H9 (cell line): ENCODE measurements at regions not wholly inside any gene's neighbourhood (a gene's known extent, or its start where the extent isn't known, plus 50 kb on each side); places are given as distances from the start of the nearest gene placed in this dataset.

Experiments
- DNase-seq: peaks from one replicate; pipeline ENCODE4 v3.0.0-alpha.2; 2017
- H2AFZ ChIP-seq: one replicate; pipeline ENCODE4 v1.6.1; 2013; ENCODE audit warnings: mild to moderate bottlenecking, low read length, control low read depth, moderate library complexity
- H2AK5ac ChIP-seq: 2 replicates; pipeline ENCODE4 v1.6.1; 2013; ENCODE audit warnings: low read length, control low read depth, mixed read lengths; ENCODE audit not compliant: insufficient read length
- H2BK120ac ChIP-seq: one replicate; pipeline ENCODE4 v1.6.1; 2013; ENCODE audit warnings: low read depth, mild to moderate bottlenecking, low read length, control low read depth, inconsistent platforms; ENCODE audit not compliant: poor library complexity, severe bottlenecking
- H2BK12ac ChIP-seq: 2 replicates; pipeline ENCODE4 v1.6.1; 2013; ENCODE audit warnings: low read length, control low read depth, mixed read lengths, low read depth; ENCODE audit not compliant: insufficient read length
- H2BK15ac ChIP-seq: 2 replicates; pipeline ENCODE4 v1.6.1; 2013; ENCODE audit warnings: low read depth, low read length, control low read depth
- H2BK20ac ChIP-seq: one replicate; pipeline ENCODE4 v1.6.1; 2013; ENCODE audit warnings: low read depth, mild to moderate bottlenecking, low read length, control low read depth, inconsistent platforms; ENCODE audit not compliant: poor library complexity, severe bottlenecking
- H2BK5ac ChIP-seq: 2 replicates; pipeline ENCODE4 v1.6.1; 2013; ENCODE audit warnings: low read length, control low read depth, mixed read lengths; ENCODE audit not compliant: insufficient read length
- H3K14ac ChIP-seq: 2 replicates; pipeline ENCODE4 v1.6.1; 2013; ENCODE audit warnings: low read length, control low read depth; ENCODE audit not compliant: insufficient read depth
- H3K18ac ChIP-seq: 2 replicates; pipeline ENCODE4 v1.6.1; 2013; ENCODE audit warnings: low read depth, mild to moderate bottlenecking, mixed read lengths, low read length, control low read depth; ENCODE audit not compliant: insufficient read length
- H3K23ac ChIP-seq: 2 replicates; pipeline ENCODE4 v1.6.1; 2013; ENCODE audit warnings: low read length, control low read depth, mixed read lengths, low read depth; ENCODE audit not compliant: insufficient read length
- H3K23me2 ChIP-seq: 2 replicates; pipeline ENCODE4 v1.6.1; 2013; ENCODE audit warnings: low read depth, mild to moderate bottlenecking, mixed read lengths, low read length, control low read depth; ENCODE audit not compliant: insufficient read length, poor library complexity, severe bottlenecking
- H3K27ac ChIP-seq: 2 replicates; pipeline ENCODE4 v1.5.1; 2013; ENCODE audit warnings: low read length, control low read depth, mixed read lengths, low read depth; ENCODE audit not compliant: insufficient read length
- H3K27me3 ChIP-seq: 2 replicates; pipeline ENCODE4 v1.6.1; 2013; ENCODE audit warnings: low read length, control low read depth, inconsistent platforms; ENCODE audit not compliant: insufficient read depth
- H3K4ac ChIP-seq: 2 replicates; pipeline ENCODE4 v1.6.1; 2013; ENCODE audit warnings: low read depth, mild to moderate bottlenecking, control low read depth, inconsistent platforms, low read length, moderate library complexity
- H3K4me1 ChIP-seq: 2 replicates; pipeline ENCODE4 v1.6.1; 2013; ENCODE audit warnings: low read length, control low read depth, inconsistent platforms; ENCODE audit not compliant: insufficient read depth
- H3K4me2 ChIP-seq: 2 replicates; pipeline ENCODE4 v1.6.1; 2013; ENCODE audit warnings: low read length, control low read depth, mixed read lengths; ENCODE audit not compliant: insufficient read length, insufficient read depth
- H3K56ac ChIP-seq: 2 replicates; pipeline ENCODE4 v1.6.1; 2013; ENCODE audit warnings: low read depth, mild to moderate bottlenecking, mixed read lengths, low read length, control low read depth; ENCODE audit not compliant: insufficient read length
- H3K79me1 ChIP-seq: 2 replicates; pipeline ENCODE4 v1.6.1; 2013; ENCODE audit warnings: low read depth, mild to moderate bottlenecking, moderate library complexity, low read length, control low read depth, inconsistent platforms; ENCODE audit not compliant: insufficient read depth, poor library complexity, severe bottlenecking
- H3K79me2 ChIP-seq: 2 replicates; pipeline ENCODE4 v1.6.1; 2013; ENCODE audit warnings: low read length, control low read depth, inconsistent platforms; ENCODE audit not compliant: insufficient read depth
- H3K9ac ChIP-seq: 2 replicates; pipeline ENCODE4 v1.6.1; 2013; ENCODE audit warnings: low read length, control low read depth, mixed read lengths; ENCODE audit not compliant: insufficient read length; ENCODE audit errors: extremely low read depth
- H3K9me3 ChIP-seq: one replicate; pipeline ENCODE4 v1.6.1; 2013; ENCODE audit warnings: low read depth, low read length, inconsistent platforms; ENCODE audit not compliant: control insufficient read depth
- H3T11ph ChIP-seq: one replicate; pipeline ENCODE4 v1.6.1; 2013; ENCODE audit warnings: mild to moderate bottlenecking, low read length, control low read depth, inconsistent platforms
- H4K20me1 ChIP-seq: one replicate; pipeline ENCODE4 v1.6.1; 2013; ENCODE audit not compliant: control insufficient read depth, insufficient read length, insufficient read depth
- H4K5ac ChIP-seq: 2 replicates; pipeline ENCODE4 v1.6.1; 2013; ENCODE audit warnings: low read depth, mild to moderate bottlenecking, mixed read lengths, low read length, control low read depth; ENCODE audit not compliant: insufficient read length
- H4K8ac ChIP-seq: replicated peaks from 2 replicates; pipeline ENCODE4 v1.6.1; 2013; ENCODE audit warnings: low read length, control low read depth, mixed read lengths, low read depth; ENCODE audit not compliant: insufficient read length
- H4K91ac ChIP-seq: 2 replicates; pipeline ENCODE4 v1.6.1; 2013; ENCODE audit warnings: low read depth, mild to moderate bottlenecking, moderate library complexity, mixed read lengths, low read length, control low read depth; ENCODE audit not compliant: insufficient read length
- H3K27ac Mint-ChIP-seq, 3 experiments: 2 replicates in 2 of 3; 3 replicates in 1 of 3; pipeline ENCODE4 v1.8.0; 2020 to 2021; ENCODE audit warnings: mixed read lengths in 3 of 3, mild to moderate bottlenecking in 1 of 3, moderate library complexity in 1 of 3
- H3K27me3 Mint-ChIP-seq: 2 replicates; pipeline ENCODE4 v1.8.0; 2021; ENCODE audit warnings: low read depth, mild to moderate bottlenecking, moderate library complexity, mixed read lengths
- H3K36me3 Mint-ChIP-seq, 3 experiments: 2 replicates in 2 of 3; 3 replicates in 1 of 3; pipeline ENCODE4 v1.8.0; 2020 to 2021; ENCODE audit warnings: low read depth in 3 of 3, mixed read lengths in 3 of 3; ENCODE audit not compliant: insufficient read depth in 1 of 3
- H3K4me1 Mint-ChIP-seq, 2 experiments: 2 replicates each; pipeline ENCODE4 v1.8.0; 2020; ENCODE audit warnings: mixed read lengths in 2 of 2
- H3K4me3 Mint-ChIP-seq, 2 experiments: 2 replicates in 1 of 2; 3 replicates in 1 of 2; pipeline ENCODE4 v1.8.0; 2020 to 2021; ENCODE audit warnings: mild to moderate bottlenecking in 2 of 2, mixed read lengths in 2 of 2, moderate library complexity in 1 of 2
- H3K9me3 Mint-ChIP-seq, 2 experiments: 2 replicates in 1 of 2; 3 replicates in 1 of 2; pipeline ENCODE4 v1.8.0; 2020; ENCODE audit warnings: mild to moderate bottlenecking in 2 of 2, mixed read lengths in 2 of 2, moderate library complexity in 1 of 2
- TF ChIP-seq, protein P1 (sequence below): fragments of 200-600 bp; sonication (generic); conservative IDR thresholded peaks from 3 replicates; pipeline ENCODE4 v1.8.0; 2021; ENCODE audit warnings: antibody characterized with exemption, mild to moderate bottlenecking

DNA sequence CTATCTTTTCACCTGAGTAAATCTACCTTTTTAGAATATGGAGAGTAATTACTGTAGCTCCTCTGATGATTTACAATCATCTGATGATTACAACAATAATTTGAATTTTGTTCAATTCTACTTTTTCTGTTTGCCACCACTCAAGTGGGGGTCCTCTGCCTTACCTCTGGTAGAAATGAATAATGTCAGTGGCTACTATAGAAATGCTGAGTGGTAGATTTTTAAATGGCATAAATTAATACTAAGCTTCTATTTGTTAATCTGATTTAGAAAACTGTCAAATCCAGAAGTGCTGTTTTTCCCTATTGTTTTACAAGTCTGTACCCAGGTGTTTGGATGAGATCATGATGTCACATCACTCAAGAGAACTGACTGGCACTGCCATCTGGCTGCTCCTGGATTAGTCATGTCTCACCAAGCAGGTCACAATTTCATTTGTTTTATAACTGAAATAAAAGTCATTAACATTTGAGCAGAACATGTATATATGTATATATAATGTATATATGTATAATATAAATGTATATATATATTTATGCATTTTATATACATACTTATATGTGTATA lies 494.8 kb downstream of the TBC1D4 start:
- H3K18ac ChIP-seq, result no peak overlapping the region
- H3K4me1 Mint-ChIP-seq, result no peaks in the 10 kb centered on the region
- H3K9me3 Mint-ChIP-seq, result no peaks in the 10 kb centered on the region
- no peak overlapping the region for H4K91ac ChIP-seq
- no peak overlapping the region for H3K14ac ChIP-seq
- no peak overlapping the region for H2AFZ ChIP-seq
- no peak overlapping the region for H3K4me3 Mint-ChIP-seq
- no peak overlapping the region for H2BK120ac ChIP-seq
- no peaks in the 10 kb centered on the region for H3K36me3 Mint-ChIP-seq
- no peak overlapping the region for H3K56ac ChIP-seq
- H3K4me2 ChIP-seq, result no peak overlapping the region
- no peak overlapping the region for H2AK5ac ChIP-seq
- no peaks in the 10 kb centered on the region for H3K79me2 ChIP-seq
- H4K20me1 ChIP-seq, result no peaks in the 10 kb centered on the region
- no peaks in the 10 kb centered on the region for H3K79me1 ChIP-seq
- no peak overlapping the region for H2BK12ac ChIP-seq
- H3K23ac ChIP-seq, result no peak overlapping the region
- no peaks in the 10 kb centered on the region for H3K27me3 Mint-ChIP-seq
- TF ChIP-seq, protein P1, sequence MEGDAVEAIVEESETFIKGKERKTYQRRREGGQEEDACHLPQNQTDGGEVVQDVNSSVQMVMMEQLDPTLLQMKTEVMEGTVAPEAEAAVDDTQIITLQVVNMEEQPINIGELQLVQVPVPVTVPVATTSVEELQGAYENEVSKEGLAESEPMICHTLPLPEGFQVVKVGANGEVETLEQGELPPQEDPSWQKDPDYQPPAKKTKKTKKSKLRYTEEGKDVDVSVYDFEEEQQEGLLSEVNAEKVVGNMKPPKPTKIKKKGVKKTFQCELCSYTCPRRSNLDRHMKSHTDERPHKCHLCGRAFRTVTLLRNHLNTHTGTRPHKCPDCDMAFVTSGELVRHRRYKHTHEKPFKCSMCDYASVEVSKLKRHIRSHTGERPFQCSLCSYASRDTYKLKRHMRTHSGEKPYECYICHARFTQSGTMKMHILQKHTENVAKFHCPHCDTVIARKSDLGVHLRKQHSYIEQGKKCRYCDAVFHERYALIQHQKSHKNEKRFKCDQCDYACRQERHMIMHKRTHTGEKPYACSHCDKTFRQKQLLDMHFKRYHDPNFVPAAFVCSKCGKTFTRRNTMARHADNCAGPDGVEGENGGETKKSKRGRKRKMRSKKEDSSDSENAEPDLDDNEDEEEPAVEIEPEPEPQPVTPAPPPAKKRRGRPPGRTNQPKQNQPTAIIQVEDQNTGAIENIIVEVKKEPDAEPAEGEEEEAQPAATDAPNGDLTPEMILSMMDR, result no peak
- no peak overlapping the region for H3K27ac Mint-ChIP-seq
- H3K27ac ChIP-seq, result no peak overlapping the region
- H3K9ac ChIP-seq, result no peak overlapping the region
- H3K23me2 ChIP-seq, result no peaks in the 10 kb centered on the region
- H3K4me1 ChIP-seq, result no peaks in the 10 kb centered on the region
- no peak overlapping the region for H2BK15ac ChIP-seq
- DNase-seq, result no peak
- H3T11ph ChIP-seq, result no peak overlapping the region
- H2BK20ac ChIP-seq, result no peak overlapping the region
- no peak overlapping the region for H2BK5ac ChIP-seq
- no peaks in the 10 kb centered on the region for H3K27me3 ChIP-seq
- H3K4ac ChIP-seq, result no peak overlapping the region
- no peaks in the 10 kb centered on the region for H3K9me3 ChIP-seq
- H4K5ac ChIP-seq, result no peak overlapping the region
- H4K8ac ChIP-seq, result no peak overlapping the region
